ENCODE measurements at regions not wholly inside any gene's neighbourhood (a gene's known extent, or its start where the extent isn't known, plus 50 kb on each side); places are given as distances from the start of the nearest gene placed in this dataset.

DNA sequence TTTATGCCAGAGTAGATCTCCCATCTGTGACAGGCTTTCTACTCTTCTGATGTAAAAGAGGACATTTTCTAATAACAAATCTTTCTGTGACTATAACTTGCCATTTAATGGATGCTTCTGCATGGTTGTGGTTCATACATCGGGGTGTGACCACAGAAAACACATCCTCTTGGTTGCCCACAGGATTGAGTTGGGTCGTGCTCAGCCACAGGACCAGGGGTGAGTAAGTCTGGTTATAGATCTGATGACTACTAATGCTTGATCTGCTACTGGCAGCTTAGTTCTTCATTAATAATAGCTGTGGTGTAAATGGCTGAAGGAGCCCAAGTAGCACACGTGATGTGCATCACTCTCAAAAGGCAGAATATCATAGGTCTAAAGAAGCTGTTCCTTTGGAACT, 328.2 kb downstream of the RWDD3 start:
- TF ChIP-seq POLR2A (IDR thresholded peaks at IDR 0.05) (no peak), CTCF (IDR thresholded peaks at IDR 0.05) (no peak), POLR2AphosphoS5 (IDR thresholded peaks at IDR 0.05) (no peak), EP300 (IDR thresholded peaks at IDR 0.05) (no peak)

Data from sigmoid colon (tissue), 4 donors.